DOHH2 (cell line): ENCODE measurements at regions not wholly inside any gene's neighbourhood (a gene's known extent, or its start where the extent isn't known, plus 50 kb on each side); places are given as distances from the start of the nearest gene placed in this dataset.

Experiments used
- H3F3A ChIP-seq: fragments of 200-600 bp; sonication (generic), shearing (Covaris generic); 2 replicates; pipeline ENCODE4 v1.6.0; 2016; ENCODE audit warnings: antibody characterized with exemption, mild to moderate bottlenecking; ENCODE audit not compliant: control insufficient read depth, insufficient read depth
- H3K27ac ChIP-seq: fragments of 200-600 bp; sonication (generic); 2 replicates; pipeline ENCODE4 v1.5.1; 2014; ENCODE audit warnings: low read depth, mild to moderate bottlenecking, low read length, moderate library complexity
- H3K27me3 ChIP-seq: fragments of 200-600 bp; sonication (generic); 2 replicates; pipeline ENCODE4 v1.6.1; 2014; ENCODE audit warnings: mild to moderate bottlenecking, low read length, mixed read lengths; ENCODE audit not compliant: control insufficient read depth
- H3K36me3 ChIP-seq: fragments of 200-600 bp; sonication (generic); 2 replicates; pipeline ENCODE4 v1.6.1; 2014; ENCODE audit warnings: mild to moderate bottlenecking, low read length, moderate library complexity, mixed read lengths; ENCODE audit not compliant: control insufficient read depth
- H3K4me1 ChIP-seq: fragments of 200-600 bp; sonication (generic); 2 replicates; pipeline ENCODE4 v1.6.1; 2014; ENCODE audit warnings: mild to moderate bottlenecking, low read length, mixed read lengths; ENCODE audit not compliant: control insufficient read depth
- H3K4me2 ChIP-seq: fragments of 200-600 bp; sonication (generic); 2 replicates; pipeline ENCODE4 v1.6.0; 2014; ENCODE audit warnings: mild to moderate bottlenecking, low read length, moderate library complexity
- H3K4me3 ChIP-seq: fragments of 200-600 bp; sonication (generic); 2 replicates; pipeline ENCODE4 v1.5.1; 2014; ENCODE audit warnings: mild to moderate bottlenecking, low read length, mixed read lengths
- H3K79me2 ChIP-seq: fragments of 200-600 bp; sonication (generic); 2 replicates; pipeline ENCODE4 v1.6.1; 2014; ENCODE audit warnings: mild to moderate bottlenecking, low read length, mixed read lengths; ENCODE audit not compliant: control insufficient read depth
- H3K9me2 ChIP-seq: fragments of 200-600 bp; sonication (generic); replicated peaks from 2 replicates; pipeline ENCODE4 v1.6.1; 2014; ENCODE audit warnings: mild to moderate bottlenecking, low read length, mixed read lengths; ENCODE audit not compliant: control insufficient read depth
- H3K9me3 ChIP-seq: fragments of 200-600 bp; sonication (generic); 2 replicates; pipeline ENCODE4 v1.6.1; 2014; ENCODE audit warnings: antibody characterized with exemption, low read length, mixed read lengths; ENCODE audit not compliant: control insufficient read depth, insufficient read depth
- H4K20me1 ChIP-seq: fragments of 200-600 bp; sonication (generic); 2 replicates; pipeline ENCODE4 v1.6.0; 2014; ENCODE audit warnings: low read depth, mild to moderate bottlenecking, antibody characterized with exemption, low read length, moderate library complexity; ENCODE audit not compliant: control insufficient read depth, insufficient read depth
- CTCF ChIP-seq: fragments of 200-600 bp; sonication (generic); IDR thresholded peaks from one replicate; pipeline ENCODE4 v1.5.1; 2014; ENCODE audit warnings: antibody characterized with exemption, mild to moderate bottlenecking, low read depth, low read length; ENCODE audit not compliant: poor library complexity, severe bottlenecking
- EZH2phosphoT487 ChIP-seq: fragments of 200-600 bp; sonication (generic); IDR thresholded peaks from 2 replicates; pipeline ENCODE4 v1.6.1; 2017; ENCODE audit warnings: borderline replicate concordance, mild to moderate bottlenecking, antibody characterized with exemption, low read length, moderate library complexity, mixed read lengths

DNA sequence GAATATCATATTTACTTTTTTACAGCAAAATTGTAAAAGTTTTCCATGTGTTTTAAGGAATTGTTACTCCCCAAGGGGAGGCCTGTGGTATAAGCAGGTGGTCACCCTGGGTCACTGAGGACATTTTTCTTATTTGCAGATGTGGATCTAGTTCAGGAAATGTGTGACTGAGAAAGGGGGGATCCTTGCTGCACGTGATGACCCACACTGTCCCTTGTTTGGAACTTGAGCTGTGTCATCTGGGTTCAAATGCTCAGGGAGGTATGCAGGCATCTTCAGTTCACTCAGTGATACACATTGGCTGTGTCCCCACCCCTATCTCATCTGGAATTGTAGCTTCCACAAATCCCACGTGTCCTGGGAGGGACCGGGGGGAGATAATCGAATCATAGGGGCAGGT is 431.9 kb upstream of the CDH4 start:
- H3K4me3 ChIP-seq = no peak overlapping the region
- no peaks in the 10 kb centered on the region for H4K20me1 ChIP-seq
- no peaks in the 10 kb centered on the region for H3F3A ChIP-seq
- no peak for TF ChIP-seq EZH2phosphoT487
- no peak for TF ChIP-seq CTCF
- no peaks in the 10 kb centered on the region for H3K4me1 ChIP-seq
- H3K36me3 ChIP-seq = no peaks in the 10 kb centered on the region
- H3K4me2 ChIP-seq = no peak overlapping the region
- H3K27ac ChIP-seq = no peak overlapping the region
- H3K9me3 ChIP-seq = no peaks in the 10 kb centered on the region
- no peaks in the 10 kb centered on the region for H3K79me2 ChIP-seq
- no peaks in the 10 kb centered on the region for H3K9me2 ChIP-seq
- H3K27me3 ChIP-seq = no peaks in the 10 kb centered on the region

- no peak overlapping the region for H3K4me2 ChIP-seq
- TF ChIP-seq CTCF (no peak), EZH2phosphoT487 (no peak)
- no peaks in the 10 kb centered on the region for H3K27me3 ChIP-seq
- H3F3A ChIP-seq = no peaks in the 10 kb centered on the region
- H3K9me3 ChIP-seq = no peaks in the 10 kb centered on the region
- H3K27ac ChIP-seq = no peak overlapping the region
- no peaks in the 10 kb centered on the region for H3K79me2 ChIP-seq
- H3K9me2 ChIP-seq = no peaks in the 10 kb centered on the region
- H3K4me1 ChIP-seq = no peaks in the 10 kb centered on the region
- H4K20me1 ChIP-seq = no peaks in the 10 kb centered on the region
- H3K4me3 ChIP-seq = no peak overlapping the region
- no peaks in the 10 kb centered on the region for H3K36me3 ChIP-seq
These were observed 431.1 kb upstream of the CDH4 start for GRCh38 chr20:60820918-60821317.

DNA sequence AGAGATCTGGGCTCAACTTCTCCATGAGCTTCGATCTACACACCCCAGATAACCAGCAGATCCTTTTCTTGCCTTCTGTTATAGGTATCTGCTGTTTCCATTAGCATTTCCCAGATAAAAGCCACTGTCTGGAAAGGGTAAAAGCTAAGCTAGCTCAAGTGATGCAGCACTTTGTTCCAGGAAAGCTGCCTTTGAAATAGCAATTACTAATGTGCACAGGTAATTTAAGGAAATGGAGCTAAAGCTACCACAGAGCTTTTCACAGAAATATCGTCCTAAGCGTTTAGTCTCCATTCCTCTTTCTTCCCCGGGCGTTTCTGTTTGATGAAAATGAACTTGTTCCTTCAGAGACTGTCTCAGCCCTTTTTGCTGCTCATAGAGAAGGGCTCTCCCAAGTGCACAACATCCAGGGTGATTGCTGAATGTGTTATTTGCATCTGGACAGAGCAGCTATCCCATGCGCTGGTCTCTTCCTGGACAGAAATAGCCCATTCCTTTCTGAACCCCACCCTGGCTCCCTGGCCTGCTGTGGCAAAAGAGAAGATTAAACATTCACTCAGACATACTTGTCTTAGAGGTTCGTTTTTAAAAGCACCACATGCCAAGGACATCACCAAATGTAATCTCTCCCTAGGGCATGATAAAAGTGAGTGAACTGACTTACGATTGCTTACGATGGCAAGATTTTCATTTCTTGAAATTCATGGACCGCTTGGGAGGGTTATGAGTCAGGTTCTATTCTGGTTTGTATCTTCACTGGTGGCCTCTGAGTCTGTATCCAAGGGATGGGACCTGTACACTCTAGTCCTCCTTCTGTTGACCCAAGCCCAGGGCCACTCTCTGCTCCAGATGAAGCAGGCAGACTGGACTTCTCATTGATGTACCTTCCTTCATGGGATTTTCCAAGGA is 429.1 kb upstream of the CDH4 start:
- Histone ChIP-seq H3K27me3 (no peaks in the 10 kb centered on the region), H4K20me1 (no peaks in the 10 kb centered on the region), H3K4me2 (no peak overlapping the region), H3F3A (no peaks in the 10 kb centered on the region), H3K4me1 (no peaks in the 10 kb centered on the region), H3K4me3 (no peak overlapping the region), H3K9me2 (no peaks in the 10 kb centered on the region), H3K27ac (no peak overlapping the region), H3K79me2 (no peaks in the 10 kb centered on the region), H3K36me3 (no peaks in the 10 kb centered on the region), H3K9me3 (no peaks in the 10 kb centered on the region)
- TF ChIP-seq EZH2phosphoT487 (no peak), CTCF (no peak)
